Osteocyte (in vitro differentiated cells): ENCODE measurements at regions not wholly inside any gene's neighbourhood (a gene's known extent, or its start where the extent isn't known, plus 50 kb on each side); places are given as distances from the start of the nearest gene placed in this dataset.

Source experiments
- DNase-seq: peaks from one replicate; pipeline ENCODE4 v3.0.0; 2021; ENCODE audit warnings: mixed read lengths; ENCODE audit not compliant: unreplicated experiment; ENCODE audit errors: extremely low spot score
- H3K27ac Mint-ChIP-seq: one replicate; pipeline ENCODE4 v1.8.0; 2021; ENCODE audit warnings: mild to moderate bottlenecking, mixed read lengths; ENCODE audit not compliant: unreplicated experiment
- H3K27me3 Mint-ChIP-seq: one replicate; pipeline ENCODE4 v1.8.0; 2021; ENCODE audit warnings: mixed read lengths; ENCODE audit not compliant: unreplicated experiment
- H3K36me3 Mint-ChIP-seq: one replicate; pipeline ENCODE4 v1.8.0; 2021; ENCODE audit warnings: mixed read lengths; ENCODE audit not compliant: unreplicated experiment
- H3K4me1 Mint-ChIP-seq: one replicate; pipeline ENCODE4 v1.8.0; 2021; ENCODE audit warnings: mixed read lengths; ENCODE audit not compliant: unreplicated experiment
- H3K4me3 Mint-ChIP-seq: one replicate; pipeline ENCODE4 v1.8.0; 2021; ENCODE audit warnings: mild to moderate bottlenecking, moderate library complexity, mixed read lengths; ENCODE audit not compliant: unreplicated experiment
- H3K9me3 Mint-ChIP-seq: one replicate; pipeline ENCODE4 v1.8.0; 2021; ENCODE audit warnings: mixed read lengths; ENCODE audit not compliant: unreplicated experiment
- CTCF ChIP-seq: fragments of 200-600 bp; sonication (generic); IDR thresholded peaks from 2 replicates; pipeline ENCODE4 v1.5.0; 2021; ENCODE audit warnings: antibody characterized with exemption, mild to moderate bottlenecking, moderate library complexity

GRCh38 chr16:65224471-65224870 is 102.6 kb upstream of the CDH11 start:
- H3K4me1 Mint-ChIP-seq: no peaks in the 10 kb centered on the region
- no peak for TF ChIP-seq CTCF

GRCh38 chr16:65223335-65223734 is 101.5 kb upstream of the CDH11 start:
- Mint-ChIP-seq H3K9me3 (no peaks in the 10 kb centered on the region), H3K27me3 (peaks cover 7% of the 10 kb centered on the region), H3K4me1 (no peaks in the 10 kb centered on the region), H3K4me3 (no peak overlapping the region), H3K27ac (no peak overlapping the region), H3K36me3 (no peaks in the 10 kb centered on the region)
- no peak for TF ChIP-seq CTCF
- DNase-seq: no peak

More at GRCh38 chr16:65224471-65224870, 102.6 kb upstream of the CDH11 start:
- Mint-ChIP-seq H3K36me3 (no peaks in the 10 kb centered on the region), H3K9me3 (no peaks in the 10 kb centered on the region), H3K27me3 (peaks cover 7% of the 10 kb centered on the region), H3K27ac (no peak overlapping the region), H3K4me3 (no peak overlapping the region)
- DNase-seq: no peak

GRCh38 chr16:65222536-65222935 is 100.7 kb upstream of the CDH11 start:
- Mint-ChIP-seq H3K9me3 (no peaks in the 10 kb centered on the region), H3K4me3 (no peak overlapping the region), H3K27ac (no peak overlapping the region), H3K27me3 (peaks cover 7% of the 10 kb centered on the region), H3K36me3 (no peaks in the 10 kb centered on the region), H3K4me1 (no peaks in the 10 kb centered on the region)
- TF ChIP-seq CTCF: no peak
- no peak for DNase-seq

GRCh38 chr16:65222049-65222448 is 100.2 kb upstream of the CDH11 start:
- Mint-ChIP-seq H3K9me3 (no peaks in the 10 kb centered on the region), H3K36me3 (no peaks in the 10 kb centered on the region), H3K27me3 (peaks cover 7% of the 10 kb centered on the region), H3K4me1 (no peaks in the 10 kb centered on the region), H3K27ac (no peak overlapping the region), H3K4me3 (no peak overlapping the region)
- no peak for TF ChIP-seq CTCF
- DNase-seq: no peak

- TF ChIP-seq CTCF: no peak
- DNase-seq: no peak
- no peak overlapping the region for H3K27ac Mint-ChIP-seq
- H3K27me3 Mint-ChIP-seq: peaks cover 7% of the 10 kb centered on the region
- peaks cover 5% of the 10 kb centered on the region for H3K9me3 Mint-ChIP-seq
- no peaks in the 10 kb centered on the region for H3K4me1 Mint-ChIP-seq
- H3K36me3 Mint-ChIP-seq: no peaks in the 10 kb centered on the region
- H3K4me3 Mint-ChIP-seq: no peak overlapping the region
These were observed 97.9 kb upstream of the CDH11 start for GRCh38 chr16:65219786-65220185.
